ENCODE measurements at regions not wholly inside any gene's neighbourhood (a gene's known extent, or its start where the extent isn't known, plus 50 kb on each side); places are given as distances from the start of the nearest gene placed in this dataset.

- no peaks in the 10 kb centered on the region for H3K9me3 ChIP-seq (replicated peaks in 1 of 11)
- no peak overlapping the region for H3K9ac ChIP-seq
- H3K4me3 ChIP-seq: no peak overlapping the region
- H3K36me3 ChIP-seq: no peaks in the 10 kb centered on the region
- no peak overlapping the region for H3K27ac ChIP-seq
- no peak overlapping the region for H3K4me2 ChIP-seq
- H4K20me1 ChIP-seq: no peaks in the 10 kb centered on the region
- TF ChIP-seq Cebpa-rat (IDR thresholded peaks at IDR 0.05): no peak
- H3K4me1 ChIP-seq: no peaks in the 10 kb centered on the region
- H3K27me3 ChIP-seq: no peaks in the 10 kb centered on the region
Observed at GRCh38 chr11:15621565-15621964, 506.8 kb downstream of the INSC start.

DNA sequence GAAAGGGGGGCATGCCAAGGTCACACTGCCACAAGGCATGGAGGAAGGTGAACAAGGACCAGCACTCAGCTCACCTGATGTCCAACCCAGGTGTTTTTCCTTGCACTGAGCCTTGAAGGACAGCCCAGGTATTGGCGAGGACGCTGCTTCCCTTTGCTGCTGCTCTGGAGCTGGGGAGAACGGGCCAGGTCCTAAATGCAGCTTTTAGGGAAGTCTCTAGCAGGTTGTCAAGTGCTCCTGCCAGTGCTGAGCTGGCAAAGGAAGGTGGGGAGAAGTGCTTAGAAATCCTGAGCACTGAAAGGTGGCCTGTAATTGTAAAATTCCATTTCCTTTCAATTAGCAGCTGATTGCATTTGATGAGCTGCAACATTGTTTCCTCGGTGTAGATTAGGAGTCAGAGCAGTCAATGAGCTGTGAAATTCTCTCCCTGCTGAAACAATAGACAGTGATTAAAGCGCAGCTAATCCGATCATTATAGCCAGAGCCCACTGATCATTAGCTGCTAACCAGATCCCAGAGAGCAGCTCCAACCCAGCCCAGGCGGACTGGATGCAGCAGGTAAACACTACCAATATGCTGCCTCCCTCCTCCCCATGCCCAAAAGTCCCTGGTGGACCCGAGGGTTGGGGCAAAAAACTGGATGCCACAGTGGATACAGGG is 507.6 kb downstream of the INSC start:
- H3K9ac ChIP-seq: no peak overlapping the region
- H3K9me3 ChIP-seq (replicated peaks in 1 of 11): no peaks in the 10 kb centered on the region
- no peak overlapping the region for H3K27ac ChIP-seq
- no peaks in the 10 kb centered on the region for H3K36me3 ChIP-seq
- H4K20me1 ChIP-seq: no peaks in the 10 kb centered on the region
- no peaks in the 10 kb centered on the region for H3K4me1 ChIP-seq
- H3K27me3 ChIP-seq: no peaks in the 10 kb centered on the region
- no peak overlapping the region for H3K4me3 ChIP-seq
- H3K4me2 ChIP-seq: no peak overlapping the region
- TF ChIP-seq Cebpa-rat (IDR thresholded peaks at IDR 0.05): no peak

DNA sequence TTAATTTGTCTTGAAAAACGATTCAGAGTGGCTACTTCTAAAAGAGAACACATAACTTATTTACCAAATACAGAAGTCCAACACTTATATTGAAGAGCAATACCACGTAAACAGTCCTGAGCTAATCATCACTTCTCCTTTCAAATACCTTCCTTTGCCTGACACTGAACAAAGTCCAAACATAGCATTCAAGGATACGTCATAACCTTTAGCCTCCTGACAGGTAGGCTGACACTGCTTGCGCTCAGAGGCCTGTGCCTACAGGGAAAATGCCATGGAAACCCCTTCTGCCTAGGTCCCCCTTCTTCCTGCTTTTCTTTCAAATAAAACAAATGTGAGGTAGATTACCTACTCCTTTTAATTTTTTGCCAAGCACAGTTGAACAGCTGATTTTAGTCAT is 510.0 kb downstream of the INSC start:
- Histone ChIP-seq H3K27me3 (no peaks in the 10 kb centered on the region), H4K20me1 (no peaks in the 10 kb centered on the region)

GRCh38 chr11:15625691-15626090 is 511.0 kb downstream of the INSC start:
- H3K9me3 ChIP-seq (replicated peaks in 1 of 11): no peaks in the 10 kb centered on the region
- H3K27me3 ChIP-seq: no peaks in the 10 kb centered on the region
- H3K4me2 ChIP-seq: no peak overlapping the region
- H3K4me1 ChIP-seq: no peaks in the 10 kb centered on the region
- no peak overlapping the region for H3K27ac ChIP-seq
- H3K4me3 ChIP-seq: no peak overlapping the region
- no peak for TF ChIP-seq Cebpa-rat (IDR thresholded peaks at IDR 0.05)
- H3K36me3 ChIP-seq: no peaks in the 10 kb centered on the region
- no peaks in the 10 kb centered on the region for H4K20me1 ChIP-seq
- no peak overlapping the region for H3K9ac ChIP-seq

More for the DNA sequence above, 510.0 kb downstream of the INSC start:
- H3K27ac ChIP-seq: no peak overlapping the region
- H3K9me3 ChIP-seq (replicated peaks in 1 of 11): no peaks in the 10 kb centered on the region
- H3K4me2 ChIP-seq: no peak overlapping the region
- no peak overlapping the region for H3K4me3 ChIP-seq
- no peak overlapping the region for H3K9ac ChIP-seq
- H3K4me1 ChIP-seq: no peaks in the 10 kb centered on the region
- H3K36me3 ChIP-seq: no peaks in the 10 kb centered on the region
- no peak for TF ChIP-seq Cebpa-rat (IDR thresholded peaks at IDR 0.05)

- no peaks in the 10 kb centered on the region for H3K27me3 ChIP-seq
- H3K9ac ChIP-seq: no peak overlapping the region
Observed at GRCh38 chr11:15627560-15627959, 512.8 kb downstream of the INSC start.

GRCh38 chr11:15629690-15630321 is 515.1 kb downstream of the INSC start:
- Histone ChIP-seq H3K27ac (no peak overlapping the region), H4K20me1 (no peaks in the 10 kb centered on the region), H3K36me3 (no peaks in the 10 kb centered on the region), H3K4me3 (no peak overlapping the region), H3K9ac (no peak overlapping the region), H3K27me3 (no peaks in the 10 kb centered on the region), H3K4me2 (no peak overlapping the region), H3K9me3 (replicated peaks in 1 of 11) (no peaks in the 10 kb centered on the region), H3K4me1 (no peaks in the 10 kb centered on the region)
- TF ChIP-seq Cebpa-rat (IDR thresholded peaks at IDR 0.05): no peak

More at GRCh38 chr11:15627560-15627959, 512.8 kb downstream of the INSC start:
- H3K4me3 ChIP-seq: no peak overlapping the region
- no peaks in the 10 kb centered on the region for H3K36me3 ChIP-seq
- no peak for TF ChIP-seq Cebpa-rat (IDR thresholded peaks at IDR 0.05)
- no peak overlapping the region for H3K27ac ChIP-seq
- H3K4me1 ChIP-seq: no peaks in the 10 kb centered on the region
- H4K20me1 ChIP-seq: no peaks in the 10 kb centered on the region
- H3K4me2 ChIP-seq: no peak overlapping the region
- H3K9me3 ChIP-seq (replicated peaks in 1 of 11): no peaks in the 10 kb centered on the region

- H3K9ac ChIP-seq: no peak overlapping the region
- H4K20me1 ChIP-seq: no peaks in the 10 kb centered on the region
- H3K27me3 ChIP-seq: no peaks in the 10 kb centered on the region
- H3K4me2 ChIP-seq: no peak overlapping the region
- no peak overlapping the region for H3K4me3 ChIP-seq
- H3K9me3 ChIP-seq (replicated peaks in 1 of 11): no peaks in the 10 kb centered on the region
- no peak for TF ChIP-seq Cebpa-rat (IDR thresholded peaks at IDR 0.05)
- no peaks in the 10 kb centered on the region for H3K4me1 ChIP-seq
- no peak overlapping the region for H3K27ac ChIP-seq
- no peaks in the 10 kb centered on the region for H3K36me3 ChIP-seq
Observed at GRCh38 chr11:15630896-15631295, 516.2 kb downstream of the INSC start.

DNA sequence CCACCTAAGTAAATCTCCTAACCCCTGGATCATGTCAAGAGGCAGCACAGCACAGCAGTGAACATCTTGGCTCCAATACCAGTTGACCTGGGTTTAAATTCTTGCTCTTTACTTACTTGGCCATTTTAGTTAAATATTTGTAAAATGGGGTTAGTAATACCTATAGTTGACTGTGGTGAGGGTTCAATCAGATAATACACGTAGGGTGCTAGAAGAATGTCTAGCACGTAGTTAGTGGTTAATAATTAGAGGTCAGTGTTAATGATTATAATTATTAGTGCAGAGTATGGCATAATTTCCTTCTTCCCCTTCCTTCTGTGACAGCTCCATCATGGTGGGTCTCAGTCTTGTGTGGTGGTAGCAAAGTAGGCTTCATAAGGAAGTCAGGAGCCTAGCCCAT is 520.8 kb downstream of the INSC start:
- H3K27ac ChIP-seq: no peak overlapping the region
- no peaks in the 10 kb centered on the region for H4K20me1 ChIP-seq
- H3K36me3 ChIP-seq: no peaks in the 10 kb centered on the region
- no peak overlapping the region for H3K9ac ChIP-seq
- no peak for TF ChIP-seq Cebpa-rat (IDR thresholded peaks at IDR 0.05)
- peaks cover 0 to 13% (median 0%) of the 10 kb centered on the region in 11 experiments; a peak in 7 of 22 replicates for H3K9me3 ChIP-seq (replicated peaks in 1 of 11)
- H3K27me3 ChIP-seq: no peaks in the 10 kb centered on the region
- H3K4me2 ChIP-seq: no peak overlapping the region
- H3K4me1 ChIP-seq: peaks cover 0 to 6% (median 0%) of the 10 kb centered on the region in 10 experiments; a peak in 2 of 20 replicates
- no peak overlapping the region for H3K4me3 ChIP-seq

DNA sequence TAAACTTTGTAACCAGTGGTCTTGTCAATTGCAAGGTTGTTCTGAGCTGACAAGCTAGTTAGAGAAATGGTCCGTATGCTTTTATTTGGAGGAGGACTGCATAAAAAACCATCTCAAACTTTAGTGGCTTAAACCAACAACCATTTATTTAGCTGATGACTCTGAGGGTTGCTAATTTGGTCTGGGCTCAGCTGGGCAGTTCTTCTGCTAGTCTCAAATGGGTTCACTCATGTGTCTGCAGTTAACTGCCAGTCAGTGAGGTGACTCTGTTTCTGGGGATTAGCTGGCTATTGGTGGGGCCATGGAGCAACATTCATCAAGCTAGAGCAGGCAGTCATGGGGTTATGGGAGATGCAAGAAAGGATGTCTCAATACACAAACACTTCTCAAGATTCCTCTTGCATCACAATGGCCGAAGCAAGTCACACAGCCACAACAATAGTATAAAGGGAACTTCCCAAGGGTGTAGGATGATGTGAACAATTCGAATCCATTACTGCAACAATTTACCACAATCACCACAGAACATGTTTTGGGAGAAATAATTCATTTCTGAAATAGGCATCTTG is 521.9 kb downstream of the INSC start:
- no peaks in the 10 kb centered on the region for H4K20me1 ChIP-seq
- no peak overlapping the region for H3K4me2 ChIP-seq
- no peak for TF ChIP-seq Cebpa-rat (IDR thresholded peaks at IDR 0.05)
- peaks cover 0 to 13% (median 0%) of the 10 kb centered on the region in 11 experiments; a peak in 7 of 22 replicates for H3K9me3 ChIP-seq (replicated peaks in 1 of 11)
- no peaks in the 10 kb centered on the region for H3K36me3 ChIP-seq
- H3K4me1 ChIP-seq: peaks cover 0 to 6% (median 0%) of the 10 kb centered on the region in 10 experiments; a peak in 2 of 20 replicates
- no peak overlapping the region for H3K27ac ChIP-seq
- H3K9ac ChIP-seq: no peak overlapping the region
- H3K27me3 ChIP-seq: no peaks in the 10 kb centered on the region
- no peak overlapping the region for H3K4me3 ChIP-seq

Data from BLaER1 treated with 17β-estradiol and CSF1 and Interleukin-3, amounts not matched to agents 10 nM and 100 nM (cell line).